ENCODE measurements at regions not wholly inside any gene's neighbourhood (a gene's known extent, or its start where the extent isn't known, plus 50 kb on each side); places are given as distances from the start of the nearest gene placed in this dataset.

DNA sequence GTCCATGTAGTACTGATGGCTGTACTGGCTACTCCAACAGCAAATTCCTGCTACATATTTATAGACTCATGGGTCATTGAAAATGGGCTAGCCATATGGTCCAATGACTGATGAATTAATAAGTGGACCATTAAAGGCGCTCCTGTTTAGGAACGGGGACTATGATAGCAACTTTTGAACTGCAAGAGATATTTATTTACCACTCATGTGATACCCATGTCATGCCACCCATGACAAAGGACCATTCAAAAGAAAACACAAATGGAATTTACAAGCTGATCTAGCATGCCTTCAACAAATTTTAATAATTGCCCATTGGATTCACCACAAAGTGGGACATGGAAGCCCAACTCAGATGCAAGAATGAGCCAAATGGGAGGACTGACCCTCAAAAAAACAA lies 240.0 kb upstream of the GALNTL6 start:
- TF ChIP-seq CTCF (IDR thresholded peaks at IDR 0.05 in 4 of 5, conservative IDR thresholded peaks at IDR 0.05 in 1 of 5): no peak
- TF ChIP-seq POLR2A (IDR thresholded peaks at IDR 0.05): no peak

Data from gastrocnemius medialis (tissue), 4 donors.